GF-D8 (cell line): ENCODE measurements at regions not wholly inside any gene's neighbourhood (a gene's known extent, or its start where the extent isn't known, plus 50 kb on each side); places are given as distances from the start of the nearest gene placed in this dataset.

ENCODE experiments used
- DNase-seq: peaks from one replicate; lab custom pipeline; 2025; lab: John Stamatoyannopoulos, UW

DNA sequence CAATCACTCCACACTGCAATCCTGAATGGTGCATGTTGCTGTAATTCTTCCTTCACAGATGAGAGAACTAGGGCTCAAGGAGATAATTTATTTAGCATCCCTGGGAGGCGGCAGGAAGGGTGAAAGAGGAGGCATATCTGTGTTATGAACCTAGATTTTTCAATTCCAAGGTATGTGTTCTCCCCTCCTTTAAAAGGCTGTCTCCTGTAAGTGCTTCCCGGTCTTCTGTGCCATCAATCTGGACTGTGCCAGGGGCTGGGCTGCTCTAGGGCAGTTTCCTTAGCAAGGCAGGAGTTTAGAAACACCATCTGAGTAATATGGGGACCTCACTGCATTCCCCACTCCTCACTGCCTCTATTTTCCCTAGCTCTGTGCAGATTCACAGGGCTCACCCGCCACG lies 185.0 kb downstream of the RFC3 start:
- no peak for DNase-seq

DNA sequence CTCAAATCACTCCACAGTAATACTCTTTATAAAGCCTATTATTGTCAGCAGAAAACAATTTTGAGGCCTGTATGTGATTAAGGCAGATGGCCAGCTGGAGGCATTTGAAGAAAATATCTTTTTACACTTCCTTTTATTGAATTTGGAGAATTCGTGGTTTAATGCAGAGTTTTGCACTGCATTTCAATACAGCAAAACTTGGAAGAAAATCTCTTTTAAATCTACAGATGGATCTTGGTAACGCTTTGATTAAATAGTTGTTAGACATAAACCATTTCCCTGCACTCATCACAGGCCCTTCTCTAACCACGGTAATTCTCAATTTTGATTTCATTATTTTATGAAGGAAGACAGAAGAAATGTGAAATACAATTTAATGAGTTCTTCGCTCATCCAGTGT lies 185.7 kb downstream of the RFC3 start:
- DNase-seq, result no peak

DNA sequence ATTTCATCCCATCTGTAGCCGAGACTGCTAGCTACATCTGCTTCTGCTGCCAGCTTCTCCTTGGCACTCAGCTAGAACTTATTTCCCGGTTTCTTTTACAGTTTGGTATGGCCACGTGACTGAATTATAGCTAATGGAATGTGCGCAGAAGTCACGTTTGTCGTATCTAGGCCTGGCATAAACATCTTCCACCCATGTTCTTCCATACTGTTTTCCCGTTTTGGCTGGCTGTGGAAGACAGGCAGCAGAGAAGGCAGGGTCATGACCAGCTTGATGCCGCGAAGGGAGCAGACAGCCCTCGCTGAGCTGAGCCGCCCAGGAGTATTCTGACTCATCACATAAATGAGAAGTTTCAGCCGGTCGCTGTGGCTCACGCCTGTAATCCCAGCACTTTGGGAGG lies 186.7 kb downstream of the RFC3 start:
- no peak for DNase-seq

DNA sequence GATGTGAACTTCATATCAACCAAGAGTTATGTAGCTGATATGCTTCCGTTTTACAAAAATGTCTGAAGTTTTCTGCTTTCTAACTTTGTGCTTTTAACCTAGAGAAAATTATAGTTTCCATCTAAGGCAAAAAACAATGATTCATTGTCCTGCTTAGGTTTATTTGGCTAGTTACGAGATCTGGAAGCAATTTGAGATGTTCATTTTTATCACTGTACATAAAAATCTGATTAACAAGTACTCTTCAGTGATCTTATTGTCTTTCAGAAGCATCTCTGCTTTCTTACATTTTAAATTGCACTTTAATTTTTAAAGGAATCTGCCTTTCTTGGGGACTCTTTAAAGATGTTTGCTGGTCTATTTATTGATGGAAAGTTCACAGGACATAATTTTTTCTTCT lies 188.1 kb downstream of the RFC3 start:
- DNase-seq, result no peak

DNA sequence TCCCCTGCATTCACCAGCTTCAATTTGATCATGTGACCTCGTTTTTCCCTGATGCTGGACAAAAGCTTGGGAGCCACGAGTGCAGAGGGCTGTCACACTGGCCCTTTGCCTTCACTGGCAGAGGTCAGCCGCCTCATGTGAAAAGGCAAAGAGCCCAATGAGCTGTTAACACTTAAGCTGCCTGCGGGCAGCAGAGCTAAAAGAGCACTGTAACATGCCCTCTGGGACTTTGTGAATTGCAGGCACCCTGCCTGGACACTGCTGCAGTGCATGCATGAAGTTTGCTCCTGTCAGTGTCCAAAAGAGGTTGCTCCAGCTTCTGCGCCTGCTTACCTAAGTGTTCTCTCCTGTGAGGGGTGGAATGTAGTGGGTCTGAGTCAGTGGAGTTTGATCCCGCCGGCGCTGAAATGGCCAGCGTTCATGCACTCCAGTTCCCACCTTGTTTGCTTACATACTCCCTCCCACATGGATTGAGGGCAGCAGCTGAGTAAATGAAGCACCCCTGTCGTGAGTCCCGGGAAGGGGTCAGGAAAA lies 193.7 kb downstream of the RFC3 start:
- no peak for DNase-seq

DNA sequence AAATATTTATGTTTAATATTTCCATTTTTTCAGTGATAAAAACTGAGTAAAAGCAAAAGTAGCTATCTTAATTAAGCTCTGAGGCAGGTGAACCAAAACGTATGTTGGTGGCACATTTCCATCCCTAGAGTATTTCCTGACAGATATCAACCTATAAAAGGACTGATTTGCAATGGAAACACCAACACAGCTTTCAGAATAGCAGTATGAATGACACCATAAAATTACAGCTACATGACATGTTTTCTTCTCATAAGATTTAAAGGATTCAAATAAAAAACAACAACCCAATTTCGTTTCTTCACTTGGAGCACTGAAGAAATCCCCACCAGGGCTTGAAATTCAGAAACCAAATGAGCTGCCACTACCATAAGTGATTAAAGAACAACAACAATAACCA lies 194.4 kb downstream of the RFC3 start:
- no peak for DNase-seq

DNA sequence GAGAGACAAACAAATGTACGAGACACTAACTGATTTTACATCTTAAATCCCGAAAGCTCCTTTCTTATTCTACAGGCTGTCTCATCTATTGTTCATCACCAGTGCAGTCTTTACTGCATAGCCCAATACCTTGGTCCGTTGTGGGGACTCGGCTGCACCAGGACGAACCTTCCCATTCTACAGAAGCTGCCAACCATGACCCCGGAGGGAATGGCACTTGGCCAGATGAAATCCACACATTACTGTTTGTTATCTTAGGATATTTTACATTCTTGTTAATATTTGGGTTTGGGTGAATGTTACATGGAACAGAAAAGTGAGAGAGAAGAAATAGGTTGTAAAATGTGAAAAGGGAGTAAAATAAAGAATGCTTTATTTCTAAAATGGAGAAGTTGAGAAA lies 195.1 kb downstream of the RFC3 start:
- DNase-seq, result no peak

DNA sequence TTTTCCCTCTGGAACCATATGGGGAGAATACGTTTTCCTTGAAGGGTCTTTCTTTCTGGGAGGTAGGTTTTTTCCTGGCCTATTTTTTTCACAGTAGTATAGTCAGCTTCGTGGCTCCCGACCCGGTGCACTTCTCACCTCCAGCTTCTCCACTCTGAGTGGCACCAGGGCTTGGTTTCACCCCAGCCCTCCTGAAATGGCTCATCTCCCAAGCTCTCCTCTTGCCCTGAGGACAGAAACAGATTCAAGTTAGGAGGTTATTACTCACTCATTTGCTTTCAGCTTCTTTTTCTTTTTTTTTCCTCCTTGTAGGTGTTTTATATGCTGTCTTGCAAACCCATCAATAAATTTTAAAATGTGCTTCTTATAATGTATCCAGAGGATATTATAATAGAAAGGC lies 199.3 kb downstream of the RFC3 start:
- DNase-seq, result no peak

DNA sequence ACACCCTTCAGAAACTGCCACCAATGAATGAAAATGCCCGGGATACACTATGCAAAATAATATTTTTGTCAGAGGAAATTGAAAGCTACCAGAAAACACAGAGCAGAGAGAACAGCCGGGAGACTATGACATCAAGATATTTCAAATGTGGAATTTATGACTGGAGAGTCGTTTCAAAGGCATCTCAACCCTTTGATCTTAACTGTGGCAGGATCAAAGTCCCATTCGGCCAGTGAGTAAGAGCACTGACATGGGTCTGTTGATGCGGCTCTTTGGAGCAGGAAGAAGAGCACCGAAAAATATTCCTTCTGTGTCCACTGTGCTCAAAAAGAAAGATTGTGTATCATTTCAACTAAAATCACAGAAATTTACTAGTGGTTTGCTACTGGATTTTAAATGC lies 201.9 kb downstream of the RFC3 start:
- no peak for DNase-seq

DNA sequence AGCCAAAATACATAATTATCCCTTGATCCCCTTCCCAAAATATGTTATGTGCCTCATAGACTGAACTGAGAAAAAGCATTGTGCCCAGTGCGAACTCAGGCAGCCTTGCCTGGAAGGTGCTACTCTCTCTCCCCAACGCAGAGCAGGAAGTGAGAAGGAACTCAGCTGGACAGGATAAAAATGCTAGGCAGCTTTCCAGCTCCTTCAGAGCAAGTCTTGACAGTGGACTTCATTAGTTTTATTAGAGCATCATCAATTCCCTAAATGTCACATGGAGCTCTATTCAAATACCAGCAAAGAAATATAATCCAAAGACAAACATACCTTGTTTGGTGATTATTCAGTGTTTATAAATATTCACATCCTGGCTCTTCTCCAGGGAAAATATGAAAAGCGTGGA lies 202.4 kb downstream of the RFC3 start:
- DNase-seq, result no peak

DNA sequence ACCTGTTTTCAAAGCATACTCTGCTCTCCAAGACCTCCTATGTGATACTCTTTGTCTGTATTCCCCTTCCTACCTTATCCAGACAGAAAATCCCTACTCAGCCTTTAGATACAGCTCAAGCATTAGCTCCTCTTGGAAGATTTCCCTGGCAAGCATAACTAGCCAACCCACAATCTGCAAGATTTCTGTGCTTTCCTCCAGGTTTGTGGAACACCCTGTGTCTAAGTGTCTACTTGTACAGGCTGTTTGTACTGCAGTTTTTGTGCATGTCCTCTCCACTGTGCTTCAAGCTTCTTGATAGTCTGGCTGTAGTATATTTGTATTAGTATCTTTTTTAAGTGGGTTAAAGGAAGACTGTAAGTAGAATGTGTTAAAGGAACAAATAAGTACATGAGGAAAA lies 203.7 kb downstream of the RFC3 start:
- DNase-seq, result no peak

DNA sequence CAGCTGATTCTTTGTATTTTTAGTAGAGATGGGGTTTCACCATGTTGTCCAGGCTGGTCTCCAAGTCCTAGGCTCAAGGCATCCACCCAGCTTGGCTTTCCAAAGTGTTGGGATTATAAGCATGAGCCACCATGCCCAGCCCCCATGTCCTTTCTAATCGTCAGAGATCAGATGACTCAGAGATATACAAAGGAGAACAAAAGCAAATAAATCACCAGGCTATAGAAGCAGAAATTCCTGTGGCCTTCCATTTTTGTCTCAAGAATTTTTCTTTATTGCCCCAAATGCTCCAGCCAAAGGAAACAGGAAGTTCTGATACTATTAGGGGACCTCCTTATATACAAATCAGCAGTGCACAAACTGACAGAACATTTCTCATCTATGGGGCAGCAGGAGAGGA lies 207.8 kb downstream of the RFC3 start:
- DNase-seq, result no peak

DNA sequence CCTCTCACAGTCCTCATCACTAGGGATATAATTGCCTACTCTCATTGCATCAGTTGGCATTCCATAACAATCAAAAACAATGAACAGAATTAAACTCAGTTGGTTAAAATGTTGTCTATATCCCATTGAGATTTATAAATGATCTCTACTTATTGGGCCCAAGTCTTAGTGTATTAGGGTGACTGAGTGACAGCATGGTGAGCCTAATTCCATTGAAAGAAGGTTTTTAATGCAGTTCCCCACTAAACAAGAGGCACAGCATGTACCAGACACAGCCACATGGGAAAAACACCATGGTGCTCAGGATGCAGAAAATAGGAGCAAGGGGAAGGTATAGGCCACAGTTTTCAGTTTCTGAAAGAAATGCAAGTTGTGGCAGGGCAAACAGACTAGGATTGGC lies 208.4 kb downstream of the RFC3 start:
- DNase-seq, result no peak

DNA sequence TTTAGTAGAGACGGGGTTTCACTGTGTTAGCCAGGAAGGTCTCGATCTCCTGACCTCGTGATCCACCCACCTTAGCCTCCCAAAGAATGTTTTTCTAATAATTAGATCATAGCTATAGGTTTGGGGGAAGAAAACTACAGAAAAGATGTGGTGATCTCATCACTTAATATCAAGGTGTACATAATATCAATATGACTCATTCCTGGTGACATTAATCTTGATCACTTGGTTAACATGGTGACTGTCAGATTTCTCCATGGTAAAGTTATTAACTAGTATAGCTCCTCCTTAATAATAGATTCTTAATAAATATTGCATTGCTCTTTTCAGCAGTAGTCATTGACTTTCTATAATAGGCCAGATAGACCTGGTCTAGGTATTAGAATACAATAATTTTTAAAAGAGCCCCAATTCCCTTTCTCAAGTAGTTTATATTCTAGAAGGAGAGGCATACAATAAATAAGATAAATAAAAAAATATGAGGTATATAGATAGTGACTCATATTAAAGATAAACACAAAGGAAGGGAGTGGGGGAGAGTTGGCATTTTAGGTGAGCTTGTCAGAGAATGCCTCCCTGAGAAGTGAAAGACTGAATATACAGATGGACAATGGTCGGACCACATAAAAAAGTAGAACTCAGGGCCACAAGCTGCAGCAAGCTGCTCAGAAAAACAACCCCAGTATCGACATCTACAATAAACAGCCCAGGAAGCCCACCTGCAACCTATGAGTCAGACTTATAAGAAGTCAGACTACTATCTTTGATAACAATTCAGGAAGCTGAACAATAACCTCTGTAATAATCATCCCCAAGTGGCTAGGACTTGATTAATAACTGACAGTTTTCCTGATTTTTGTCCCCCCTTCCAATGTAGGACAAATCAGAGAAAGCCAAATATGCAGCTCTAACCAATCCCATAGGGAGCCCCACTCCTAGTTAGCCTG lies 210.8 kb downstream of the RFC3 start:
- DNase-seq, result no peak

DNA sequence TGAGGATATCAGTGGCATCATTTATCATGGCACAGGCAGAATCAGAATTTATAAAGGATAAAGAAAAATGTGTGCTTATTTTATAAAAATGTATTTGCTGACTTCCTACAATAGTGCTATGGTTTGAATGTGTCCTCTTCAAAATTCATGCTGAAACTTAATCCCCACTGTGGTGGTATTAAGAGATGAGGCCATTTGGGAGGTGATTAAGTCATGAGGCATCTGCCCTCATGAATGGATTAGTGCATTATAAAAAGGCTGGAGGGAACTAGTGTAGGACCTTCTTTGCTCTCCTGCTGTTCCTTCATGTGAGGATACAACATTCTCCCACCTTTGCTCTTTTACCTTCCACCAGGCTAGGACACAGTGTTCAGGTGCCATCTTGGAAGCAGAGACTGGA lies 212.8 kb downstream of the RFC3 start:
- no peak for DNase-seq

DNA sequence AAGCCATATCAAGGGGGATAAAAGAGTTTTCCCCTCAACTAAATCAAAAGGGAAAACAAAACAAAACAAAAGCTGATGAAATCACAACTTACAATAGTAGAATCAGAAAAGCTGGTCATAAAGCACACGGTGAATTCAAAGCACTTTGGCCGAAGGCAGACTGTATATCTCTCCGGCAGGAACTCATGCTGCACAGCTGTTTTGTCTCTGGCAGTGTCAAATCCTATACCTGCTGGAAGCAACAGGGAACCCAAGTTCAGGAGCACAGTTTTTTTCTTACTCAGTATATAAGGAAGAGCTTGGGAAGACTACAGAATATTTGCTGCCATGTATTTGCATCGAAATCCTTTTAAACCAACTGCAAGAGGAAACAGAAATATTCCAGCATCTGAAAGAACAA lies 213.7 kb downstream of the RFC3 start:
- DNase-seq, result no peak

DNA sequence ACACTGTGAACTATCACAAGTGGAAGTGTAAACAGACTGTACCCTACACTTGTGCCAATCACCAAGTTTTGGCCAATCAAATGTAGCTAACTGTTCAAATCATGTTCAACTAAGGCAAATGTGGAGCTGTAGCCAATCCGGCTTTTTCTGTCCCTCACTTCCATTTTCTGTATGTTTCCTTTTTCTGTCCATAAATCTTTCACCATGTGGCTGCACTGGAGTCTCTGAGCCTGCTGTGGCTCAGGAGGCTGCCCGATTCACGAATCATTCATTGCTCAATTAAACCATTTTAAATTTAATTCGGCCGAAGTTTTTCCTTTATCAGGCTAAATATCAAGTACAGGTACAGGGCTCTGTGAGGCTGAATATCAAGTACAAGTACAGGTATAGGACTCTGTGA lies 216.5 kb downstream of the RFC3 start:
- no peak for DNase-seq

DNA sequence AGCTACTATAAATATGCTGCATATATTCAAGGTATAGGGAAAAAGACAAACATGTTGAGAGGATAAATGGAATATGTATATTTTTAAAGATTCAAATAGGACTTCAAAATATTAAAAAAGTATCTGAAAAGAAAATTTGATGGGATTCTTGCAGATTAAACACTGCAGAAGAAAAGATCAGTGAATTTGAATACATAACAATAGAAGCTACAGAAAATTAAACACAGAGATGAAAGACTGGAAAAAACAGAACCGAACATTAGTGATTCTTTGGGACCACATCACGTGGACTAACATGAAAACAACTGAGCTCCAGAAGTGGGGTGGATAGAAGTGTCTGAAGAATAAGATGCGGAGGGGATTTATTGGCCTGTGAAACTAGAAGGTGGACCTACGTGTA lies 217.2 kb downstream of the RFC3 start:
- DNase-seq, result no peak

DNA sequence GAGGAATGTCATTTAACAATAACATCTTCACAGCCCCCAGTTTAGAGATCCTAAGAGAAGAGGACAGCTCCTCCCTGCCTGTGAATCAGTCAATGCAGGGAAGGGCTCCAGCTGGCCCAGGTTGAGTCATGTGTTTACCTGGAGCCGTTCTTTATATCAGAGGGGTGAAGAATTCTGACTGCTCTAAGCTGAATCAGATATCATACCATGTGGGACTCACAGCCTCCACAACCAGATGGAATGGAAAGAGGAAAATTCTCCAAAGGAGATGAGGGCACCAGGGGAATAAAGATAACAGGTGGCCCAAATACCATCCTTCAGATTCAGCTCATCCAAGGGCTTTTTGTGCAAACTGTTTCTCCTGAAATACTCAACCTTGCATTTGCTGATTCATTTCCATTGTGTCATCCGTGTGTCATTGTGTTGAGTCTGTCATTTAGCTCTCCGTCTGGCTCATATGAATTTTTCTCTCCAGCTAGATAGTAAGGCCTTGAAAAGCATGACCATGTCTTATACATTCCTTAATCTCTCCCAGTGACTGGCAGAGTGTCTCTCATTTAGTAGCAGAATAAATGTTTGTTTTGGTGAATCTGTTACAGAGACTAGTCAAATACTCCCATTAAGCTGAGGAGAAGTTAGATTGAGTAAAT lies 217.9 kb downstream of the RFC3 start:
- no peak for DNase-seq

DNA sequence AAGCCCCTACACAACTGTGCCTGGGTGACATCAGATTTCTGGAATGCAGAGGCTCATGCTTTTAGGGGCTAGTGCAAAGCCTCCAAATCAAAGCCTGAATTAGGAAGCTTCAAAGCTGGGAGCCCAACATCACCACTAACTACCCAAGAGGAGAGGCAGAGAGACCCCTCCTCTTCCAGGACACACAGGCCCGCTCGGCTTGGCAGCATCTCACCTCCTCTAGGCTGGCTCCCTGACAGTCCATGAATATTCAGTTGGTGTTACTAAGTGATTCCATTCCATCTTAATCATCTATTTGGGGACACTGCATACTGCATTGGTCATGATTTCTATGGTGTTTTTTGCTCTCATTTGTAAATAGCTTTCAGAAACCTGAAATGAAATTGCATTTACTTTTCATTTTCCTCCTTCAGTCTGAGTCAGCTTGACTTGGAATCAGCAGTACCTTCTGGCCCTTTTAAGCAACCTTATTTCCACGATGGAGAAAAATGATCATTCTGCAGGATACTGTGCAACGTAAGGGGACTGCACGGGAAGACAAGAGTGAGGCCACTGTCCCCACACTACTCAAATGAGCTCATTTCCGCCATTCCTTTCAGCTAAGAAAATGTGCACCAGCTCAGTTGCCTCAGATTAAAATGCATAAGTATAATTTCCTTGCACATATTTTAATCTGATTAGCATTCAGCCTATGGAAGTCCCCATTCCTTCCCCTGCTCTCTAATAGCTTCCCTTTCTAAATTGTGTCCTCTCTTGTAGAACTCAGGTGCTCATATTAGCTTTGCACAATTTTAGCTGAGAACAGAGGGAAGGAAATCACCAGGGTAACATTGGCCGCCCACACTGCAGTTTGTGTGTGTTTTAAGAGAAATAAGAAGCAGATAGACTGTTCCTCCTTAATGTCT lies 219.9 kb downstream of the RFC3 start:
- DNase-seq, result no peak

DNA sequence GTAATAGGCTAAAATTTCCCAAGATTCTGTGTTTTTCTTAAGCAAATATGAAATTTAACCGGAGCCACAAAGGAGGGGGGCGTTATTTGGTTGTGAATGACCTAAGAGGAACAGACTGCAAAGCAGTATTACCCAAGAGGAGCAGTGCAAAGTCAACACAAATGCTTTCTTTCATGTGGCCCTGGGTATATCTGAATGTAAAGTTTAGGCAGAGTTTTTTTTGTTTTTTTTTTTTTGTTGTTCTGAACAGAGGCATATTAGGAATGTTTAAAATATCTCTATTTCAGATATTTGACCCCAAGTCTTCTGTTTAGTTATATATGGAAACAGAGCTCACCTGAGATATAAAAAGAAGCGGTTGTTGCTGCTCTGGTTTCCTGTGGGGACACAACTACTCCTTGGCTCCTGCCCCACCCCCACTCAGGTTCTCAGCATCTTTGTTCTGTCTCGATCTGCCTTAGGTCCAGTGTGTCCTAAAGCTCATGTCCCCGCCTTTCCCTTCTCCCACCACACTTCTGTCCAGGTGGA lies 220.7 kb downstream of the RFC3 start:
- DNase-seq, result no peak

DNA sequence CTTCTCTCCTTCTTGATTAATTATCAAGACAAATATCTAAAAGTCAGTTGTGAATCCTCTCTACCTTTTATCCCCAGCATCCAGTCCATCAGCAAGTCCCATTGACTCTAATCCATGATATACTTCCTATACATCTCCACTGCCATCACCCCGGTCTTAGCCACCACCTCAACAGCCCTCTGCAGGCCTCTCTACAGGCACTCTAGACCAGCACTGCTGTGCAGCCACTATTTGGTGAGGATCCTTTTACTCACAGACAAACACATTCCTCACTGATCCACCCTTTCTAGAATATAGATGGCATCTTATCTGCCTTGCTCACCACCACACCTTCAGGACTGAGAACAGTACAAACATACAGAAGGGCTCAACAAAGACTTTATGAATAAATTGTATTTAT lies 221.7 kb downstream of the RFC3 start:
- no peak for DNase-seq
